B cell (primary cell): ENCODE measurements at regions not wholly inside any gene's neighbourhood (a gene's known extent, or its start where the extent isn't known, plus 50 kb on each side); places are given as distances from the start of the nearest gene placed in this dataset.

Source experiments
- CTCF ChIP-seq: fragments of 200-600 bp; IDR thresholded peaks from one replicate; pipeline ENCODE4 v1.8.0; 2022; ENCODE audit warnings: antibody characterized with exemption, mild to moderate bottlenecking
- EZH2 ChIP-seq: IDR thresholded peaks from 2 replicates; pipeline ENCODE4 v1.6.1; 2012; ENCODE audit warnings: borderline replicate concordance, low read depth, mild to moderate bottlenecking, moderate library complexity, low read length; ENCODE audit not compliant: insufficient read depth, poor library complexity, severe bottlenecking

DNA sequence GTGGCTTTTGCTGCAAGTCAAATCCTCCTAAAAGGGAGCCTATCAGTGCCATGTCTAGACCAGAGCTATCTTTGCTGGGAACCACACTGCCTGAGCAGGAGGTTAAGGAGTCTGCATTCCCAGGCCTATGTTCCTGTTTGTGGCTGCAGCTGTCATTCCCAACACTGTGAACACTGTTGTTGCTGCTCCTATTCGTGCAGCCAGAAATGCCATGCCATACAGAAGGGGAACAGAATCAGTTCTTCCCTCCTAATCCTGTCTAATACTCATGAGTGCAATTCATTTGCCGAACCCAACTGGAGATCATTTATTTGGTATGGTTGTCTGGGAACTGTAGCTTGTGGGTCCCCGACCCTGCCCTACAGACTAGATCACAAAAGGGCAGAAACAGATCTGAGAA lies 406.5 kb upstream of the GJE1 start:
- TF ChIP-seq CTCF (no peak), EZH2 (no peak)
